HG03039 (cell line): ENCODE measurements at regions not wholly inside any gene's neighbourhood (a gene's known extent, or its start where the extent isn't known, plus 50 kb on each side); places are given as distances from the start of the nearest gene placed in this dataset.

ENCODE experiments used
- ATAC-seq: cut with Tn5 transposase; IDR thresholded peaks from one replicate; pipeline ENCODE4 v1.9.1; 2021; ENCODE audit warnings: mild to moderate bottlenecking, moderate library complexity; ENCODE audit not compliant: unreplicated experiment

GRCh38 chr5:93279296-93279963, 301.6 kb downstream of the NR2F1-AS1 start:
- no peak for ATAC-seq

DNA sequence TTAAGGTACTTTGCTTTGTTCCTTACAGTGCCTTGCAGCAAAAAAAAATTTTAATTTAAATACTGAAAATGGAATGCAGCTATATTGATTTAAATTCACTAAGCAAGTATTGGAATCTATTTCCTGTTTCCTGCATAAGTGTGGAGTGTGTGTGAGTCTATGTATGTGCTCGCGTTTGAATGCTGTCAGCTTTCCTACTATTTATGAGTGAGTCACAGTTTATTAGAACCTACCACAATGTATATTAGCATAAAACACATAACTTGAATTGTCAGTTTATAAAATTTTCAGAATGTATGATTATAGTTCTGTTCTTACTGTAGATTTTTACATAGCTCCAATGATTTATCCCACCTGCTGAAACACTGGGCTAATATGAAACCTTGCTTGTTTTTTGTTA, 302.1 kb downstream of the NR2F1-AS1 start:
- no peak for ATAC-seq

DNA sequence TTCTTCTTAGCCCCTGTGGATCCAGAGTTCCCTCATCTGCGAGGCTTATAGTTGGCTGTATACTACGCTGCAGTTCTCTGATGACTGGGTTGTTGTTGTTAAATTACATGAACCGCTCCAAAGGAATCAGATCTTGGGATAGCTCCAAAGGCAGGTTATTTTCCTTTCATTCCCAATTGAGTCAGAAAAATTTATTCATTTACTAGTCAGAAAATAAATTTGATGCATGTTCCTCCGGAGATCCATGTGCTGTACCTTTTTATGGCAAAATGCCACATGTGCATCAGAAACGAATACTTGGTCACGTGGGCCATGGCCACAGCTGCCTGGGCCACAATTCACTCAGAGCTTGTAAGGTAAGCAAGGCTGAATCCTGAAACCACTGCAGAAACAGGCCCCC, 304.0 kb downstream of the NR2F1-AS1 start:
- ATAC-seq, result no peak

DNA sequence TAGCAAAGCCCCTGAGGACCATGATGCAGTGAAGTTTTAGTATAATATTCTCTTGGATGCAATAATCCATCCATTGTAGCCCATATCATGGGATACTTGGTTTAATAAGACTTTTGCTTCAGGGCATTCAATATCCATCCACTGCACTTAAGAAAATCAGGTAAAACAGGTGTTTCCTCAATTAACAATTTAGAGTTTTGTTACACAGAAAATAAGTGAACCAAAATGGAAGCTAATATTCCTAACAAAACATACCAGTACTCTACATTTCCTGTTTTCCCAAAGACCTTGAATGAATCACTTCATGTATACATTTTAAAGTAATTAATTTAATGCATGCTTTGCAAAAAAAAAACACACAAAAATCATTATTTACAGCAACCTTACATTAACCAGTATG, 305.6 kb downstream of the NR2F1-AS1 start:
- ATAC-seq, result no peak

- ATAC-seq, result no peak
These were observed 306.7 kb downstream of the NR2F1-AS1 start for GRCh38 chr5:93274291-93274690.

DNA sequence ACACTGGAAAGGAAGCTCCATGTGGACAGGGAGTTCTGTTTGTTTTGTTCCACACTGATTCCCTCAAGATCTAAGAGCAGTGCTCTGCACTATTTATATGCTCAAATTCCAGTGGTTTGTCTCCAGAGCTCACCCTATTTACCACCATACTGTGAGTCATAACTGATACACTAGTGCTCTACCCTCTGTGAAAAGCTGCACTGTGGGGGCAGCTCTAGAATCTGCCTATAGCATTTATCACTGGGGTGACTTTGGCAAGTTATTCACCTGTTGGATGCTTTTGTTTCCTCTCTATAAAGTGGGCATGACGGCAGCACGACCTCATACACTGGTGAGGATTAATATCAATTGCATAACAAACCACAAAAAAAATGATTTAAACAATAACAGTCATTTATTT, 307.8 kb downstream of the NR2F1-AS1 start:
- no peak for ATAC-seq

DNA sequence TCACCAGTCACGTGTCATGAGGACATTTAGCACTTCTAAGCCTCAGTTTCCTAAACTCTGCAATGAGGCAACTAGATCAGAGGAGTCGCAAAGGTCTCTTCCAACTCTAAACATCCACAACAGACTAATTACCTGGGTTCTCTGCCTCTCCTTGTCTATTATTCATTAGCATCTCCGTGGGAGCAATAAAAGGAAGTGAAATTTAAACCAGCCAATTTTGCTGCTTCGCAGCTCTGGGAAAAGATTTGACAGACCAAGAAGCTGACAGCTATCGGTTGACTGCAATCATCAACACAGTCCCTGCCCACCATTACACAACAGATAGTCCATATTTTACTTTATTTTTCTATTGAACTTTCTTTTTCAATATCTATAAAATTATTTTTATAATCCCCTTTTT, 308.9 kb downstream of the NR2F1-AS1 start:
- no peak for ATAC-seq

GRCh38 chr5:93267736-93268135, 313.3 kb downstream of the NR2F1-AS1 start:
- no peak for ATAC-seq

GRCh38 chr5:93267276-93267675, 313.7 kb downstream of the NR2F1-AS1 start:
- no peak for ATAC-seq

DNA sequence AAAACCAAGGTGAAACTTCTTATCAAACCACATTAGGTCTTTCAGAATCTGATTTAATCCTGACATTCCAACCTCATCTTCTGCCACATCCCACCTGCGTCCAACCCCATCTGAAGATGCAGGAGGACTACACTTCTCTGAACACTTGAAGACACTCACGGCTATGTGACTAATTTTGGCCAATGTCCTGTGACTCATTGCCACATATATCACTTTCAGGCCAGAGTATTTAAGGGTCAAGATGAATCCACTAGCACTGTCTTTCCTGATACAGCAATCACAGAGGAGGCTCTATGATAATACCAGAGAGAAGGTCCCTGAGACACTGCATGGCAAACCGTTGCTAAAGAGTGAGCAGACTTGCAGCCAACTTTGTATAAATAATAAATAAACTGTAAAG, 323.4 kb downstream of the NR2F1-AS1 start:
- no peak for ATAC-seq

- ATAC-seq, result no peak
These were observed 325.2 kb downstream of the NR2F1-AS1 start for GRCh38 chr5:93255796-93256195.

DNA sequence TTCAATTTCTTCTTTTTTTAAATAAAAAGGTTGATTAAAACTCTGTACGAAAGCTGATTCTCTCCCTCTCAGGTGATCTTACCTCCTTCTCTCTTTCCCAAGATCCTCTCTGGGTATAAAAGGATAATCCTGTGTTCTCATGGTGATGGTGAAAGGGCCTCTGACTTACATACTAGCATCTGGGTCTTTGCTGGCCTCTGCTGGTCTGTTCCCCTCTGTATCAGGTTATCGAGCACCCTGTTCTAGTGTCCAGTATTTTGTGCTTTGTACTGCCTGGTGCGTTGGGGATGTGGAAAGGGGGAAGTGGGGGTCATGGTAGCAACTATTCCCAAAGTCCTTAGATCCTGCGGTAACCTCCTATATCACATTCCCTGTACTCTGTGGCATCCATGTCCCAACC, 328.9 kb downstream of the NR2F1-AS1 start:
- ATAC-seq, result no peak

DNA sequence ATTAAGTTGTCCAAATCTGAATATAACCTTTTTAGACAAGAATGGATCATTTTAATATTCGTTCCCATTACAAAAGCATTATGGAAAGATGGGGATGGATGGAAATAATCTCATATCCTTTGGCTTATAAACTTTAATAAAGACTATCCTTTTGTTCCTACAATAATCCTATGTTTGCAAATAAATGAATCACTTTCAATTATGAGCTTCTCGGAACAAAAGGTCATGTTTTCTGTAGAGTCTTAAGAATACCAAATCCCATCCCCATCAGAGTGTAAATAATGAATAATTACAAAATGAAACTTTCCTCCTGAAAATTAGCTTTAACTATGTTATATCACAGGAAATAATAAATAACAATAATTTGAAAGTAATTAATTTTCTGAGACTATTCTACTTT, 329.7 kb downstream of the NR2F1-AS1 start:
- no peak for ATAC-seq

- no peak for ATAC-seq
These were observed 330.6 kb downstream of the NR2F1-AS1 start for GRCh38 chr5:93250424-93250823.

DNA sequence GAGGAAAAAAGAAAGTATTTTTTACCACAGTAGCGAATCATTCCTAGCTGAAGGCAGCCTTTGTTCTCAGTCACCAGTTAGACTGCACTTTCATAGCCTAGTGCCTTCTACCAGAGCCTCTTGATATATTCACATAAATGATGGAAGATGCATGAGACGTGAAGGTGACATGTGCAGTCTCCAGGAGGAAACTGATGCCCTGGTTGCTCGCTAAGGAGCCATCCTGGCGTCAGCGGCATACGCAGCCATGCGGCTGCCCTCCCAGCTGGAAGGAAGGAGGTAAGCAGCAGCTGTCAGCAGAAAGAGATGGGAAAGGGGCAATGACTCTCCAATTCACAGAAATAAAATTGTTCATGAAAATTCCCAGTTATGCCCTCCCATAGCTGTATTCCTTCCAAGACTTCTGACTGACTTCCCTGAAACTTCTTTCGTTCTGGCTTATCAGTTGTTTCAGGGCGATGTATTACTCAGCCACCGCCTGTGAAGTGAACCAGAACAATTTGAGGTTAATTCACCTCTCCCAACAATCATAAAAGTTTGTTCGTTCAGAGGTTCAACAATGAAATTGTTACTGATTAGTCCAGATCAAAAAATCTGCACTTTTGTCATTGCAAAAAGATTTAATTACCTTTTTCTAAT, 331.2 kb downstream of the NR2F1-AS1 start:
- ATAC-seq, result no peak

- no peak for ATAC-seq
These were observed 333.9 kb downstream of the NR2F1-AS1 start for GRCh38 chr5:93247105-93247504.

DNA sequence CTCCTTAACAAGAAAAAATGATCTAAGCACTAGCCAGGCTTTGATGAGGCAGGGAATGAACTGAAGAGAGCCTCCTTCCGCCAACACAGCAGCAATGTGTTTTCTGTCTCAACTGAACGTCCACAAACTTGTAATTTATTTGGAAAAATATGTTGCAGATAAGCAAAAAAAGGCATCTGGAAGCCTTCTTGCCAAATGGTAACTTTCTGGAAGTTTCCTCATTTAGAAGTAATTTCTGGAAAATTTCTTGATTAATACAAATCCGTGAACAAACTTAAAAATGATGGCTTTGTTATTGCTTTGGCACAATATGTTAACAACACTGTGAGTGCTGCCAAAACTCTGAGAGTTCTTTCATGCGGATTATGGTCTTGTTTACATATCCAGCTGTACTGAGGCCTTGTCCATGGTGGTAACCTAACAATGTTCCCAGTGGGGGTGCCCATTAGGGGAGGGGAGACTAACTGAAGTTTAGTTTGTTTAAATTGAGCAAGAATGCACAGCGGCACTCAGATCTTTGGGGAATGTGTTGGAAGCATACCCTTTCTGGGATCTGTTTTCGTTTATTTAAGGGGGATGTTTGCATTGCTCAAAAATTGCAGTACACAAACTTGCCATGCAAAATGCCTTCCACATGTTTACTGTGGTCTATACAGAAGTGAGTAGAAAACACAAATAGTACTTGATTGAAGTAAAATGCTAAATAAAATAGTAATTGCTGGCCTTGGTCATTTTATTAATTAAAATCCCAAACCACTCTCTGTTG, 334.7 kb downstream of the NR2F1-AS1 start:
- no peak for ATAC-seq

- ATAC-seq, result no peak
These were observed 335.8 kb downstream of the NR2F1-AS1 start for GRCh38 chr5:93245226-93245625.

GRCh38 chr5:93243481-93243880, 337.5 kb downstream of the NR2F1-AS1 start:
- no peak for ATAC-seq

DNA sequence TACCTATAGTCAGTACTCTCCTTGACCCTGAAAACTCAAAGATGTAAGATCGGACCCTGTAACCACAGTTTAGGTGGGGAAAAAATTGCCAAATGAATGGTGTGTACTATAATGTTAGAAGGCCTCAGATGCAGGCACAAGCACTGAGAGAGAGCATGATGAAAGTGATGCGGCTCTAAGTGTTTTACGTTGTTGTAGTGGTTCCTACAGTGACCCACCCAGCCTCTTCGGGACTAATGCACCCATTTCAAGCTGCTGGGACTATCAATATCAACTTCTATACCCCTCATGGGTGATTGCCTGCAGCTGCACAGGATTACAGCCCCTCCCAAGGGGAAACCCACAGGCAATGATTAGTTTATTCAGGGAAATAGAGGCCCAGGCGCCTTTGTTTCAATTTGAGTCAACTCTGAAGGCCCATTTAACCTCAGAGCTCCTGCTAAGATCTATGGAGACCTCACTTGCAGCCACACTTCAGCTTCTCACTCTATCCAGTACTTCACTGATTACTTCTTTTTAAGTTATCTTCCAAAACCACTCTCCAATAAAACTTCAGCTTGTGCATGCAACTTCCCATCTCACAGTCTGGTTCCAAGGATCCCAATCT, 340.7 kb downstream of the NR2F1-AS1 start:
- no peak for ATAC-seq

GRCh38 chr5:93236807-93237421, 344.1 kb downstream of the NR2F1-AS1 start:
- no peak for ATAC-seq
